Aorta (tissue), 2 donors: ENCODE measurements at regions not wholly inside any gene's neighbourhood (a gene's known extent, or its start where the extent isn't known, plus 50 kb on each side); places are given as distances from the start of the nearest gene placed in this dataset.

Experiments used
- microRNA-seq, 2 donors: library from miRNA; unstranded; fragments of <30 nt; microRNA quantifications; one replicate each; pipeline ENCODE4 v1.2.0, GENCODE V29; 2020
- donor health status: DM: no; HTN: no; CAD: no.
- donor health status: DM: yes; HTN: yes; CAD: no.

Small RNA genes in the stretch of these regions (microRNA-seq; reads per million reads assigned to microRNA genes)
- 0 reads per million in 2 donors for gene MIR4527
